COR-L47 (cell line): ENCODE measurements at regions not wholly inside any gene's neighbourhood (a gene's known extent, or its start where the extent isn't known, plus 50 kb on each side); places are given as distances from the start of the nearest gene placed in this dataset.
"Not testable (repeated sequence)": the region's sequence is repeated elsewhere in the genome, so short reads cannot be mapped to it uniquely, and the experiment has no call there.

ENCODE experiments used
- DNase-seq: peaks from one replicate; lab custom pipeline; 2025; lab: John Stamatoyannopoulos, UW

DNA sequence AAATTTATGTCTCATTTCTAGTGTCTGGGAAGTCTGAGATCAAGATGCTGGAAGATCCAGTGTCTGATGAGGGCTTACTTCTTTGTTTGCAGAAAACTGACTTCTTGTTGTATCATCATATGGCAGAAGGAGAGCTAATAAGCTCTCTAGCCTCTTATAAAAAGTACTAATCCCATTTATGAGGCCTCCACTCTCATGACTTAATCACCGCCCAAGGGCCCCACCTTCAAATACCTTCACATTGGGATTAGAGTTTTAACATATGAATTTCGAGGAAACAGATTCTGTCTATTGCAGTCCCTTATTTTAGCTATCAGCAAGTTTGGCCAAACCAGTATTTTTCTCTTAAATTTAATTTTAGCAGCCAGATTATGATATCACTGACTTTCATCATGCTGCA lies 150.2 kb upstream of the TMPRSS15 start:
- no peak for DNase-seq

DNA sequence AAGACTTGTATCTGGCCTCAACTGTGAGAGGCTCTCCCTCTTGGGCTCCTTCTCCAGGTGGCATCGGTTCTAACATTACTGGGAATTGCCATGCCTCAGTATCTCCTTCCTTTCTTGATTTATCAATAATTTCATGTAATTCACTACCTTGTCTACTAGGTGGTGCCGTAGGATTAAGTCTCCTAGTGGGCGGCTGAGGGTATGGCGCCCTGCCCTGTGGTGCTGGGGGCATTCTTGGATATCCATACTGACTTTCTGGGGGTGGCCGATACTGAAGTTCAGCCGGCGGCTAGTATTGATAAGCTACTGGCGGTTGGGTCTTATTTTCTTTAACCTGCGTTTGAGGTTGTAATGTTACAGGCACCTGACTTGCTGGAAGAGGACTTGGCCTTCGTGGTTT lies 164.2 kb upstream of the TMPRSS15 start:
- not testable (repeated sequence) for DNase-seq

DNA sequence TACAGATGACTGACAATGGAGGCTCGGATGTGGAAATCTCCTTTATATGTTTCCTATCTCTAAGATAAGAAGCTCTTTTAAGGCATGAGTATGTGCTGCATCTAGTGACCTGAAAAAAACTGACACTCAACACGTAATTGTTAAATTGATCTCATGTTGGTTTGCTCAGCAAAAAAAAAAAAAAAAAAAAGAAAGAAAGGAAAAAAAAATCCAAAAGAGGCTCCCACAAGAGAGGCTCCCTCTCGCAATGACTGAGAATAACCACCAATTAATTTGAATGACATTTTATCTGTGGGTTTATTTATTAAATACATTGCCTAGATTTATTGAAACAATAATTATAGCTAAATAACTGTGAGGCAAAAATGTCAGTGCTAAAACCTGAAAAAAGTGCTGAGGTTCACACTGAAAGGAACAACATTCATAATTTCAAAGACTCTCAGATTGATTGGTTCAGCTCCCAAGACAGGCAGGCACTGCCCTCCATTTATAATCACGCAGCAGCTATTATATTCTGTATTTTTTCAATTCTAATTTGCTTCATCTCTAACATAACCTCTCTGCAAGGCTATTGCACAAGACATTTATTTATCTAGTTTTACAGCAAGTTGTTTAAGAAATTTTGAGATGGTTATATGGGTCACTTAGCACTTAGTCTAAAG lies 184.5 kb upstream of the TMPRSS15 start:
- DNase-seq = no peak

DNA sequence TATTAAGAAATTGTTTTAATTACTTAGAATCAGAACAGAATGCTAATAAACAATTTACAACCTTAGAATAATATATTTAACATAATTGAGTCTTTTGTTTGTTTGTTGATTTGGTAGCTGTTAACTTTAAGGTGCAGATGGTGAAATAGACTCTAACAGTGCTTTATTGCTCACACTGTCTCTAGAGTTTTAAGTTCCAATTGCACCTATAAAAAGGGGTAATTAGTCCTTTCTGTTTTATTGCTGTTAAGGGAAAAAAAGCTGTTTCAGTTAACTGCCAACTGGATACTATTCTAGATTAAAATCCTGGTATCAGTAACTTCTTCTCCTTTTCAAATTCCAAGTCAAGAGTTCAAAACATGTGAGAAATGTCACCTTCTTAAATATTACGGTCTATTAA lies 197.6 kb upstream of the TMPRSS15 start:
- DNase-seq = no peak

DNA sequence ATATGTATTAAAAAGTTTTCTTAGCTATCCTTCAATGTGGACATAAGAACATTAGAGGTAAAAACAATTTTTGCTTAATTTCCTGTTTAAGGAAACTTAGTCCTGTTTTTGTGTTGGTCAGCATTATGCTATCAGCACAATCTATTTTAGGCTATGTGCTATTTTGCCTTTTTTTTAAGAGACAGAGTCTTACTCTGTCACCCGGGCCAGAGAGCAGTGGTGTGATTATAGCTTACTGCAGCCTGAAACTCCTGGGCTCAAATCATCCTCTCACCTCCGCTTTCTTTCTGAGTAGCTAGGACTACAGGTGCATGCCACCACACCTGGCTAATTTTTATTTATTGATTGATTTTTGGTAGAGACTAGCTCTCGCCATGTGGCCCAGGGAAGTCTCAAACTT lies 199.1 kb upstream of the TMPRSS15 start:
- no peak for DNase-seq

DNA sequence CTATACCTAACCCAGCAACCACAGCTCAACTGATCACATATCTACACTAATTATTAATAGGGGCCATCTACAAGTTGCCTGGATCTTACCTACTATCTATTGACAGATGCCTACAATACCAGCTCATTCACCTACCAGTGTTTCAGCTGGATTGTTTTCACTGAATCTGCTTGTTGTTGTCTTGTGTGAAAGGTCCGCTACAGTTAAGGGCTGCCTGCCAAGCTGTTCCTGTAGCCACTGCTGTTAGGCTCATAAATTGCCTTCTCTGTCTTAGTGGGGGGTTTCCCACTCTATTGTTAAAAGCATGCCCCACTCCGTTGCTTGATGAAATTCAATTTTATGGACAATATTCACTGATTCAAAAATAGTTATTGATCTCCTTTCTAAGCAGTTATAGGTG lies 199.7 kb upstream of the TMPRSS15 start:
- peak; percentile 93 for DNase-seq

DNA sequence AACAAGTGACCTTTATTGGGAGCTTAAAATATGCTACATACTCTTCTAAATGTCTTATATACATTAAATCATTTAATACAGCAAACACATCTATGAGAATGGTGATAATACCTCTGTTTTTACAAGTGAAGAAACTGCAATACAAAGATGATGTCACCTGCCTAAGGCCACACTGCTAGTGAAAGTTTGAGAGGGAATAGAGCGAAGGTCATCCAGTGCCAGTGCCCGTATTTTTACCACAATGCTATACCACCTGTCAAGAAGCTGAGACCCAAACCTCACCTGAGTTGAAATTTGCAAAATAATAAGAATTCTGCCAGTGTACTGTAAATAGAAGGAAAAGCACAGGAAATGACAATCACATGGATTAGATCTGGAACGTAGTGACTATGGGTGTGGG lies 200.4 kb upstream of the TMPRSS15 start:
- peak; percentile 7 for DNase-seq

DNA sequence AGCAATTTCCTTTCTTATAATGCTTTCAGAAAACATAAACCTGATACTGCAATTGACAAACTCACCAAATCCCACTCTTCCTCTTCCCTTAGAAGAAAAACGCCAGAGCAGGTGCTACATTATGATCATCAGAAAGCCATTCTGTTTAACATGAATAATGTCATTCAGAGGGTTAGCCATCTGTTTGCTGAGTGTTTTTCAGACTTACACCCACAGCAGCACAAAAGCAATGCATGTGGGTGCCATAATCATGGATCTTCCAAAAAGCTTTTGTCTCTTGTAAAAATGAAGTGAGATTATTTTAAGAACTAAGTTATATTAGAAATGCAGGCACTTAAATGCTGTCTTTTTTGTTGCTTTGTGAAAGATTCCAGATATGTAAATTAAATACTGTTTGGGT lies 204.6 kb upstream of the TMPRSS15 start:
- peak; percentile 61 for DNase-seq

DNA sequence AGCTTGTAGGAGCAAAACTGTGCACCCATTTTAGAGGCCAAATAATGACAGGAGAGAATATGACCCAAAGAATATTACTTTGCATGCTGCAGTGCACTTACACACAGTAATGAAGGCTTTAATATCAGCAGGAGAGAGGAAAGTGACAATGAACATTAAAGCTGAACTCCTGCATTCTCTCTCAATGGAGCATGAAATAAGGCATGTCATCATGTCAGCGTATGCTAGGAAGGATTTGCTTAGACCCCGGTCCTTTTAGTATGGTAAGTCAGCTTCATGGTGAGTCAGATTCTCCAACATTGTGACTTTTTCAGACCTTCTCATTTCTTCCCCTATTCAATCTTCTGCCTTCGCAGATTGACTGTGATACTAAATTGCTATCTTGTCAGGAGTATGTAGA lies 210.7 kb upstream of the TMPRSS15 start:
- no peak for DNase-seq

DNA sequence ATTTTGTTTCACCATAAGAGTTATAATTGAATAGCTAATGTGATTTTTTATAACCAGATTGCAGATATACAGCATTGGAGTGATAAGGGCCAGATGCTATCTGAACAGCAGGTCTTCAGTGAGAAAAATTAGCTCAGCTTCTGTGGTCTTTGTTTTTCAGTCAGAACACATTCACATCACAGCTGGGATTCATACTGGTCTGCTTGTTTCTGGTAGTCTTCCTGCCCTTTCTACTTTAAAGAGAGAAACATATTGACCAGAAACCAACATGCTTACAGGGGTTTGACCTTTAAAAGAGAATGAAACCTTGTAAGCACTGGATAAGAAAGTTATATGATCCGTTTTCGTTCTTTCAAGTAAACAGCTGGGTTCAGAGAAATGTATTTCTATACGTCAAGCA lies 213.7 kb upstream of the TMPRSS15 start:
- DNase-seq = no peak

DNA sequence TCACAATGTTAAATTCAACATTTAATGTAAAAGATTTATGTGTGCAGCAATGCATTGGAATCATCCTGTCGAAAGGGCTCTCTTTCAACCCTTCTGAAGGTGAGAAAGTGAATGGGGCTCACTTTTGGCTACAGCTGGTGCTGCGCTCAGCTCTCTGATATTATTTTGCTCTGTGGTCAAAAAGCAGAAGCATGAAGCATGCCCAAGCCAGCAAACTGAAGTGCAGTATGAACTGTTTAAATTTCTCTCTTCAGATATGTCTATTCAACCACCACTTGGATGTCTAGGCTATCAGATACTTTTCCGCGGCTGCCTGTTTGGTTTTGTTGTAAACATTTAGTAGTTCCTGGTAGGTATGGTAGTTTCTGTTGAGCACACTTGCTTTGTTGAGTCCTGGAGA lies 216.9 kb upstream of the TMPRSS15 start:
- DNase-seq = no peak

DNA sequence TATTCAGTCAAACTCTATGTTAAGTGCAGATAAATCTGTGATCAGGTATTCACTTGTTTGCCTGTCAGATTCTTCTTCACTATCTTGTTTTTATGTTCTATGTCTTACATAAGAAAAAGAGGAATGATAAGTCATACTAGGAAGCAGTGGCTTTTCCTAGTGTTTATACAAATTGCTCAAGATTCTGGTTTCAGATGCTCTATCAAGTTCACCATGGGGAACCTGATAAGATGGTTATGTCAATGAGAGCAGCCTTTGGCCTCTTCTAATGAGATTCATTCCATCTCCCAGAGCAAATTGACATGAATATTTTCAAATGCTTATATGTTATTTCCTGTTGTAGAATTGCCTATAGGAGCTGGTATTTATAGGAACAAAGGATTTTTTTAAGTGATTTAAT lies 218.8 kb upstream of the TMPRSS15 start:
- DNase-seq = no peak

DNA sequence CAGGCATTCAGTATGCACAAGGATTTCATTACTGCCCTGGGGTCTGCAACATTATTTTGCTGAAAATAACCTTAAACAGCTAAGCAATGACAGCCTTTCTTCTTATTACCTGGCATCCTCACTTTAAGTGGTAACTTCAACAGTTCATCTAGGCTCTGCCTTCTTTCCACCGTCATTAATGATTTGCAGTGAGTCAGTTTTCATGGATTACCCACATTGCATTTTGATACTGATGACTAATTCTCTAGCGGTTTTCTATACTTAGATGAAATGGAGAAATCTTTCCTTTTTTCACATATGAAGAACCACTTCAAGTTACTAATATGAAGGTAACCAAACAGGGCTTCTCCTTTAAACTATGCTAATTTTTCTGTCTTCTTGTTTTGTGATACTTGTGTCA lies 226.9 kb upstream of the TMPRSS15 start:
- no peak for DNase-seq

DNA sequence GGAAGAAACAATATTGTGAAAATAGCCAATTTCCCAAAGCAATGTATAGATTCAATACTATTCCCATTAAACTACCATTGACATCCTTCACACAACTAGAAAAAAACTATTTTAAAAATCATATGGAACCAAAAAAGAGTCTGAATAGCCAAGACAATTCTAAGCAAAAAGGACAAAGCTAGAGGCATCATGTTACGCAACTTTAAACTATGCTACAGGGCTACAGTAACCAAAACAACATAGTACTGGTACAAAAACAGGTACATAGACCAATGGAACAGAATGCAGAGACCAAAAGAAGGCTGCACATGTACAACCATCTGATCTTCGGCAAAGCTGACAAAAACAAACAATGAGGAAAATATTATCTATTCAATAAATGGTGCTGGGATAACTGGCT lies 233.3 kb upstream of the TMPRSS15 start:
- no peak for DNase-seq

DNA sequence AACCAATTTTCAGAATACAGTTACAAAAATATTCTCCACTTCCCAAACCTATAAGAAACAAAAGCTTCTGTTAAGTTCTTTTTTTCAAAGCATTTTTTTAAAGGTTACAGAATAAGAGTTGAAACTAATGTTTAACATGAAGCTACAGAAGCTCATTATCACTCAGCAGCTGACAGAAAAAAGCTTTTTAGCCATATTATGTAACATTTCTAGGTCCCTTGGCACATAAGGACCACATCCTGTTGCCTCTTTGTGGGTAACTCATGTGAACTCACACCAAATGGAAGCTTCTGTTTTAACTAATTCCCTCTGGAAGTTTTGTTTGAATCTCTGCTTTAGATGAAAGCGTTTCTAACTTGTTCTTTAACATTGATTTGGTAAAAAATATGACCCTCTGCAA lies 242.5 kb upstream of the TMPRSS15 start:
- DNase-seq = no peak

DNA sequence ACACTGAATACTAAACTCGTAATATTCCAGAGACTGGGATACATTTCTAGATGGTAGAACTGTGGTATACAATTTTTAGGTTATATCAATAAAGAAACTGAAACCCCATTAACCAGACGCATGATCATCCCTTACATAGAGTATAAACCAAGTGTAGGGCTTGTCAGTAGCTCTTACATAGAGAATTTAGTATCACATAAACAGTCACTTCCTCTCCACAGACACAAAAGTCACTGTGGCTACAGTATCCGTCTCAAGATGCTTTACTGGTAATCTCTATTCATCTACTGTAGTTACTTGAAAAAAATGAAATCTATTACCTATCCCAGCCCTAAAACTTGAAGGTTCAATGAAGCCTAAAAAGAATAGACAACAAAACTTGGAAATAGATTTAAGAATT lies 252.3 kb upstream of the TMPRSS15 start:
- no peak for DNase-seq

DNA sequence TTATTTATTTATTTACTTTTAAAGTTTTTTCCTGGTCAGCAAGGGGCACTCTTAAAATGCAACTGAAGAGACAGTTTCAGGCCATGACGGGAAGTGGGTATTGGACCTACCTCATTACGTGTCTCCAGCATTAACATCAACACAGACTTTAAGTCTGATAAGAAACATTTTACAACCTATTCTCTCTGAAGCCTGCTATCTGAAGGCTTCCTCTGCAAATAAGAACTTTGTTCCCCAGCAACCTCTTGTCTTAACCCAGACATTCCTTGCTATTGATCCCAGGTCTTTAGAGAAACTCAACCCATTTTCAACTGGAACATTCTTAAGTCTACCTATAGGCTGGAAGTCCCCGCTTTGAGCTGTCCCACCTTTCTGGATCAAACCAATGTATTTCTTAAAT lies 258.3 kb upstream of the TMPRSS15 start:
- no peak for DNase-seq

DNA sequence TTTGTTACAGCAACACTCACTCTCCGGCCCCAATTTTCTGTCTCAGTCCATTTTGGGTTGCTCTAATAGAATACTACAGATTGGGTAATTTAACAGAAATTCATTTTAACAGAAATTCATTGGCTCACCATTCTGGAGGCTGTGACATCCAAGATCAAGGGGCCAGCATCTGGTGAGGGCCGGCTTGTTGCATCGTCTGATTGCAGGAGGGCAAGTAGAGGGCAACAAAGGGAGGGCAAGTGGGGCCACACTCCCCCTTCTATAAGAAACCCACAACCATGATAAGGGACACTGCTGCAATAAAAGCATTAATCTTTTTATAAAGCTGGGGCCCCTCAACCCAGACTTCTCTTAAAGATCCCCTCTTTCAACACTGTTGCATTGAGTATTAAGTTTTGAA lies 260.1 kb upstream of the TMPRSS15 start:
- DNase-seq = no peak

DNA sequence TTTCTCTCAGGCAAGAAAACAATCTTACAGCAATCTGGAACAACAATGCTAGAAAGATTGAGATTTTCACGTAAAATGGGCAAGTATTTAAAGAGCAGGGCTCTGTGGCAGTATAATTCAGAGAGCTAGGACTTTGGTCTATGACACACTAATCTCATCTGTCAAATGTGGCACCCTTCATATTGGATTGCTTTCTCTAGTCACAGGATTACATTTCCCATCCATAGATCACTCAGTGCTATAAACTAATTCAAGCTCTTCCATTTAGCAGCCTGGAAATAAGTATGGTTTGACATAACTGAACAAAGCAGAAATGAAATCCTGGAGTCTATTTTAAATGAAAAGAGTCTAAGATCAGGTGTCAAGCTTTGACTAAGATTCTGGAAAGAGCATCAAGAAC lies 263.1 kb upstream of the TMPRSS15 start:
- DNase-seq = no peak

DNA sequence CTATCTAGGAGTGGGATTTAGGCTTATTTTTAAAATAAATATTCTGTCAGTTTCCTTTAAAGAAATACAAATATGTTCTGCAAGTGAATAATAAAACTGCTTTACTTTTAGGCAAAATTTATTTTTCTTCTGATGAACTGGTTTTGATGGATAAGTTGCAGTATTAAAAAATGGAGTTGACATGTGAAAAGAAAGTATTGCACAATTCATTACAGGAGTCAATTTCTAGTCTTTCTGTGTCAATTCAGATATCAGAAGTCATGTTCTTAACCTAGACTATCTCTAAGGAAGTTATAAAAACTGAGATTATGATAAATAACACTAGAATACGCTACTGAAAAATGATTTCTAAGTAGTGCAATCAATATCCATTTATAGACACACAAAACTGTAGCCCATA lies 270.2 kb upstream of the TMPRSS15 start:
- no peak for DNase-seq

DNA sequence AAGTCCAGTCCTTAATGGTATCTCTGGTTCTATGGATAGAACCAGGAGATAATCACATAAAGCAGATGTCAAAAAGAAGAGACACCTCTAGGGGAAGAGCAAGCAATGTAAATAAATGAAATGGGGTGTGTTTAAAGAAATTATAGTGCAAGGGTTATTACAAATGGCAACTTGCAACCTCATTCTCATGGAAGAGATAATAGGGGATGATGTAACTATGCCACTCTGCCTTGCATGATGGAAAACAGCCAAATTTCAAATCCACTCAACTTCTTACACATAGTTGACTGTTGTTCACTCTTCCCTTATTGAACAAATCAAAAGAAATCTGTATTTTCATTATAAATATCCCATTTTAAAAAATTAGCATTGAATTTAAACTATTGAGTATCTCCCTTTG lies 274.0 kb upstream of the TMPRSS15 start:
- no peak for DNase-seq

DNA sequence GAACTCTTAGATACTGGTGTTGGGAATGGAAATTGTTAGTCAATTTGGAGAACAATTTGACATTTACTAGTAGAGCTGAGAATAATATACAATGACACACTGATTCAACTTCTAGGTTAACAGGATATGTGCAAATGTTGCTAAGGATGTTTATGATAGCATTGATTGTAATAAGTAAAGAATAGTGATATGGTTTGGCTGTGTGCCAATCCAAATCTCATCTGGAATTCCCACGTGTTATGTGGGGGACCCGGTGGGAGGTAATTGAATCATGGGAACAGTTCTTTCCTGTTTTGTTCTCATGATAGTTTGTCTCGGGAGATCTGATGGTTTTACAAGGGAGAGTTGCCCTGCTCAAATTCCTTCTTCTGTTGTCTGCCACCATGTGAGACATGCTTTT lies 302.4 kb upstream of the TMPRSS15 start:
- DNase-seq = no peak

DNA sequence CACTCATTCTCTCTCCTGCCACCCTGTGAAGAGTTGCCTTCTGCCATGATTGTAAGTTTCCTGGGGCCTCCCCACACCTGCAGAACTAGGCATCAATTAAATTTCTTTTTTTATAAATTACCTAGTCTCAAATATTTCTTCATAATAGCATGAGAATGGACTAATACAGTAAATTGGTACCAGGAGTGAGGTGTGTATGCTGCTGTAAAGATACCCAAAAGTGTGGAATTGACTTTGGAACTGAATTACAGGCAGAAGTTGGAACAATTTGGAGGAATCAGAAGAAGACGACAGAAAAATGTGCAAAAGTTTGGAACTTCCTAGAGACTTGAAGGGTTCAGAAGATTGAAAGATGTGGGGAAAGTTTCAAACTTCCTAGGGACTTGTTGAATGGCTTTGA lies 308.1 kb upstream of the TMPRSS15 start:
- no peak for DNase-seq

DNA sequence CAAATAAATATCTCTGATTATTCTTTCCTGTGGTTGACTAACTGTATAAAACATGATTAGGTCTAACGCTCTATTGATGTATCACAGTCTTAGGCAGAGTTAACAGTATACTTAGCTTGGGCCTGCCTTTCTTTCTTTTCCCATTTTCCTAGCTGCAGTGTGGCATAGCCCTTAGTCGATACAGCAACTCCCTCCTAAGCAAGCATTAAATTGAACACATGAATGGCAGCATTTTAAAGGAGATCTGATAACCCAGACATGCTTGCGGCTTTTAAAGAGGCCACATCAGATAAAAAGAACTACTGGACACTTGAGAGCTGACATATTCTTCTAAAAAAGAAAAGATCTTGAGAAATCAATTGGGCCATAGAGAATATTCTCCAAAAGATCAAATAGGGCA lies 312.0 kb upstream of the TMPRSS15 start:
- no peak for DNase-seq
